ENCODE measurements at regions not wholly inside any gene's neighbourhood (a gene's known extent, or its start where the extent isn't known, plus 50 kb on each side); places are given as distances from the start of the nearest gene placed in this dataset.

DNA sequence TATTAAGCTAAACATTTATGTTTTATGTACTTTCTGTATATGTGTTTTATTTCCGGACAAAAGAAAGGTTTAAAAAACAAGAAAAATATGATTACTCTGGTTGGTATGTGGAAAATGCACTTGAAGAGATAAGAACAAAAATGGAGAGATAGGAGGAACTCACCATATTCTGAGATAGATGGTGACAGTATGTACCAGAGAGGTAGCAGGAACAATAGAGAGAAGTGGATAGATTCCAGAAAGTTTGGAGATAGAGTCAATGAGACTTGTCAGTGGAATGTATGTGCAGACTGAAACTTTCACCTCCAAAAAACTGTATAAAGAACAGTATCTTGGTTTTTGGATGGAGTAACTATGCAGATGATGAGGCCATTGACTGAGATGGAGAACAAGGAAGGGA lies 105.6 kb upstream of the FSHR start:
- TF ChIP-seq EZH2 (IDR thresholded peaks at IDR 0.05) (no peak), POLR2AphosphoS5 (IDR thresholded peaks at IDR 0.05; ENCODE audit: borderline replicate concordance, low read depth, low read length) (no peak), FOXP2 (optimal IDR thresholded peaks at IDR 0.05; ENCODE audit: control extremely low read depth, extremely low read length, insufficient read depth) (no peak)

Measured in SK-N-MC (cell line).